IMR-90 (cell line): ENCODE measurements at regions not wholly inside any gene's neighbourhood (a gene's known extent, or its start where the extent isn't known, plus 50 kb on each side); places are given as distances from the start of the nearest gene placed in this dataset.

Experiments
- ATAC-seq: fragments of 200-7000 bp; cut with Tn5 transposase; 2 replicates; pipeline ENCODE4 v1.9.1; 2020; ENCODE audit warnings: low read depth, mild to moderate bottlenecking, moderate library complexity
- BruUV-seq: library from RNA; stranded (reverse); fragments of 400-500 nt; replicated peaks from 2 replicates; lab custom pipeline; 2021; lab: Mats Ljungman, UMichigan
- CTCF ChIA-PET: fragments of 300-600 bp; formaldehyde crosslinking; extraction: SDS; loops from one replicate; lab custom pipeline; 2021; ENCODE audit warnings: antibody characterized with exemption; lab: Yijun Ruan, JAX
- POLR2A ChIA-PET: fragments of 300-600 bp; sonication (Branson Sonifier 250); formaldehyde crosslinking; loops from one replicate; lab custom pipeline; 2022; ENCODE audit warnings: antibody characterized with exemption; ENCODE audit not compliant: unreplicated experiment; lab: Charles Lee
- DNase-seq: peaks from one replicate; pipeline ENCODE4 v3.0.0; 2013
- H2AFZ ChIP-seq: replicated peaks from 2 replicates; pipeline ENCODE3; 2013; ENCODE audit warnings: low read length, mild to moderate bottlenecking; ENCODE audit not compliant: poor library complexity
- H2AK5ac ChIP-seq: 2 replicates; pipeline ENCODE4 v1.6.1; 2013; ENCODE audit warnings: low read depth, low read length, inconsistent platforms
- H2AK9ac ChIP-seq: replicated peaks from 2 replicates; pipeline ENCODE3; 2013; ENCODE audit warnings: mild to moderate bottlenecking, low read depth, low read length, moderate library complexity; ENCODE audit not compliant: poor library complexity
- H2BK120ac ChIP-seq: 2 replicates; pipeline ENCODE4 v1.6.1; 2013; ENCODE audit warnings: low read depth, low read length, inconsistent platforms
- H2BK15ac ChIP-seq: 3 replicates; pipeline ENCODE4 v1.6.1; 2013; ENCODE audit warnings: low read depth, low read length, inconsistent platforms
- H2BK20ac ChIP-seq: 2 replicates; pipeline ENCODE4 v1.6.1; 2013; ENCODE audit warnings: low read depth, mild to moderate bottlenecking, inconsistent platforms, low read length, moderate library complexity
- H2BK5ac ChIP-seq: 2 replicates; pipeline ENCODE4 v1.6.1; 2013; ENCODE audit warnings: mild to moderate bottlenecking, low read depth, low read length, inconsistent platforms; ENCODE audit not compliant: poor library complexity, severe bottlenecking
- H3K14ac ChIP-seq: replicated peaks from 2 replicates; pipeline ENCODE4 v1.6.1; 2013; ENCODE audit warnings: low read depth, low read length, inconsistent platforms
- H3K18ac ChIP-seq: 2 replicates; pipeline ENCODE4 v1.6.1; 2013; ENCODE audit warnings: low read depth, low read length, control low read depth
- H3K23ac ChIP-seq: 2 replicates; pipeline ENCODE4 v1.6.1; 2013; ENCODE audit warnings: low read depth, low read length, inconsistent platforms
- H3K27ac ChIP-seq: 2 replicates; pipeline ENCODE4 v1.5.1; 2013; ENCODE audit warnings: mild to moderate bottlenecking, control low read depth, low read length; ENCODE audit not compliant: insufficient read depth
- H3K27me3 ChIP-seq: 2 replicates; pipeline ENCODE4 v1.6.1; 2013; ENCODE audit warnings: low read length; ENCODE audit not compliant: control insufficient read depth, insufficient read depth
- H3K36me3 ChIP-seq: 2 replicates; pipeline ENCODE4 v1.6.1; 2013; ENCODE audit warnings: low read length, mixed read lengths; ENCODE audit not compliant: control insufficient read depth, insufficient read depth
- H3K4ac ChIP-seq: 2 replicates; pipeline ENCODE4 v1.6.1; 2013; ENCODE audit warnings: low read depth, low read length, inconsistent platforms
- H3K4me1 ChIP-seq: 2 replicates; pipeline ENCODE4 v1.6.1; 2013; ENCODE audit warnings: low read length, mixed read lengths; ENCODE audit not compliant: control insufficient read depth, insufficient read depth
- H3K4me2 ChIP-seq: 2 replicates; pipeline ENCODE4 v1.6.1; 2013; ENCODE audit warnings: low read depth, mild to moderate bottlenecking, control low read depth, low read length, moderate library complexity
- H3K4me3 ChIP-seq: 2 replicates; pipeline ENCODE4 v1.5.1; 2013; ENCODE audit warnings: low read depth, mild to moderate bottlenecking, control low read depth, low read length, moderate library complexity; ENCODE audit not compliant: insufficient read depth
- H3K56ac ChIP-seq: 2 replicates; pipeline ENCODE4 v1.6.1; 2013; ENCODE audit warnings: low read length, inconsistent platforms; ENCODE audit not compliant: insufficient read depth; ENCODE audit errors: extremely low read depth
- H3K79me1 ChIP-seq, 2 experiments: 2 replicates each; pipeline ENCODE4 v1.6.1; 2013; ENCODE audit warnings: low read length in 2 of 2, inconsistent platforms in 1 of 2, low read depth in 1 of 2
- H3K9ac ChIP-seq: 2 replicates; pipeline ENCODE4 v1.6.1; 2013; ENCODE audit warnings: low read depth, low read length, control low read depth
- H3K9me1 ChIP-seq: 2 replicates; pipeline ENCODE4 v1.6.1; 2013; ENCODE audit warnings: low read length, inconsistent platforms; ENCODE audit not compliant: insufficient read depth
- H3K9me3 ChIP-seq: 2 replicates; pipeline ENCODE4 v1.6.1; 2013; ENCODE audit warnings: low read length; ENCODE audit not compliant: control insufficient read depth, insufficient read depth
- H4K20me1 ChIP-seq: 2 replicates; pipeline ENCODE4 v1.6.1; 2013; ENCODE audit warnings: low read length, inconsistent platforms; ENCODE audit not compliant: insufficient read depth
- H4K5ac ChIP-seq: 2 replicates; pipeline ENCODE4 v1.6.1; 2013; ENCODE audit warnings: mild to moderate bottlenecking, low read depth, low read length, control low read depth
- H4K8ac ChIP-seq, 2 experiments: 2 replicates each; pipeline ENCODE4 v1.6.1; 2013; ENCODE audit warnings: low read depth in 2 of 2, low read length in 2 of 2, control low read depth in 1 of 2, inconsistent platforms in 1 of 2
- H4K91ac ChIP-seq: 2 replicates; pipeline ENCODE4 v1.6.1; 2013; ENCODE audit warnings: low read depth, low read length, inconsistent platforms; ENCODE audit not compliant: insufficient read depth
- BHLHE40 ChIP-seq: fragments of 150-350 bp; IDR thresholded peaks from 2 replicates; pipeline ENCODE4 v1.6.1; 2016; ENCODE audit warnings: mild to moderate bottlenecking, low read depth, low read length
- CEBPB ChIP-seq: IDR thresholded peaks from 2 replicates; pipeline ENCODE4 v1.6.1; 2012; ENCODE audit warnings: low read depth, low read length, improper control_type of control experiment
- MAFK ChIP-seq: IDR thresholded peaks from 2 replicates; pipeline ENCODE4 v1.6.1; 2012; ENCODE audit warnings: low read depth, low read length, improper control_type of control experiment
- MAZ ChIP-seq: IDR thresholded peaks from 2 replicates; pipeline ENCODE4 v1.6.1; 2012; ENCODE audit warnings: low read depth, mild to moderate bottlenecking, low read length, improper control_type of control experiment, moderate library complexity, borderline replicate concordance
- MXI1 ChIP-seq: IDR thresholded peaks from 2 replicates; pipeline ENCODE4 v1.6.1; 2012; ENCODE audit warnings: low read depth, mild to moderate bottlenecking, low read length, moderate library complexity, borderline replicate concordance
- NFE2L2 ChIP-seq: fragments of 150-350 bp; IDR thresholded peaks from 2 replicates; pipeline ENCODE4 v1.6.1; 2016; ENCODE audit warnings: low read depth, mild to moderate bottlenecking, low read length
- POLR2A ChIP-seq: IDR thresholded peaks from 2 replicates; pipeline ENCODE4 v1.6.1; 2012; ENCODE audit warnings: mild to moderate bottlenecking, low read depth, low read length
- RAD21 ChIP-seq: IDR thresholded peaks from 2 replicates; pipeline ENCODE4 v1.6.1; 2012; ENCODE audit warnings: low read length, improper control_type of control experiment
- SMC3 ChIP-seq: fragments of 150-350 bp; IDR thresholded peaks from 2 replicates; pipeline ENCODE4 v1.6.1; 2016; ENCODE audit warnings: low read depth, mild to moderate bottlenecking, antibody characterized with exemption, low read length, moderate library complexity
- WGBS, 2 experiments: methylation state at CpG; one replicate each; pipeline versions ENCODE4 v1.1.5 to v1.1.7; 2013; ENCODE audit warnings: missing lambda C conversion rate in 2 of 2; ENCODE audit not compliant: insufficient read length in 1 of 2; ENCODE audit errors: extremely low coverage in 2 of 2; 5-methylcytosine and 5-hydroxymethylcytosine counted together
- dilution Hi-C: fragments of 300-500 bp; cut with HindIII; formaldehyde crosslinking; loops from one replicate; pipeline ENCODE4 v1.14.3; 2018; ENCODE audit warnings: low sequenced_read_pairs; ENCODE audit not compliant: unreplicated experiment
- in situ Hi-C: fragments of 300-500 bp; cut with MboI; formaldehyde crosslinking; loops from 3 replicates; pipeline ENCODE4 v1.14.3; 2019; ENCODE audit warnings: low sequenced_read_pairs, inconsistent platforms, mixed read lengths
- intact Hi-C: fragments of 100-400 bp; cut with micrococcal nuclease; formaldehyde crosslinking; loops from 2 replicates; pipeline ENCODE4 v1.10.0; 2022
- TF ChIP-seq, protein P1 (sequence below): conservative IDR thresholded peaks from 2 replicates; pipeline ENCODE4 v1.5.1; 2012; ENCODE audit warnings: mild to moderate bottlenecking, low read depth, low read length, improper control_type of control experiment
- TF ChIP-seq, protein P2 (sequence below): fragments of 150-350 bp; IDR thresholded peaks from 2 replicates; pipeline ENCODE4 v1.6.1; 2016; ENCODE audit warnings: low read depth, mild to moderate bottlenecking, low read length, moderate library complexity, borderline replicate concordance

DNA sequence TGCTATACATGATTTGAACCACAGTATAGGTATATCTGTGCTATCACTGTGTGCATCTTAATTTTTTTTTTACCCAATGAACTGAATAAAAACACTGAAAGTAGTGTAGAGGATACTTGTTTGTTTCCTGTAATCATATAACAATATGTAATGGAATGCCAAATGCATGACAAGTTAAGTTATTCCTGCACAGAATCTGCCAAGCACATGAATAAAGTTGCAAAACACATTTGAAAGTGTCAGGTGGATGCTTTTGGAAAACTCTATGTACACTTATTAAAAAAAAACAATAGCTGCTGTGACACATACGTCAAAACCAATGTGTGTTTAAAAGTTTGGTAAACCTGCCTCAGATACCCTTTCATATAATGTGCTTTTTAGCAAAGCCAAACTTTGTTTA lies 1638.1 kb upstream of the SEL1L start:
- ATAC-seq (no peak), DNase-seq (no peak)
- no peaks in the 10 kb centered on the region for H3K4me1 ChIP-seq
- H3K4me3 ChIP-seq = no peak overlapping the region
- H3K18ac ChIP-seq = no peak overlapping the region
- no peak overlapping the region for H2AFZ ChIP-seq
- no TSS peak for BruUV-seq
- no peak overlapping the region for H3K14ac ChIP-seq
- no peak overlapping the region for H3K4me2 ChIP-seq
- no peak overlapping the region for H2AK5ac ChIP-seq
- no peak overlapping the region for H2AK9ac ChIP-seq
- no peak for TF ChIP-seq NFE2L2
- TF ChIP-seq MAZ = no peak
- no peak for TF ChIP-seq RAD21
- TF ChIP-seq MAFK = no peak
- TF ChIP-seq SMC3 = no peak
- TF ChIP-seq BHLHE40 = no peak
- no peak for TF ChIP-seq POLR2A
- TF ChIP-seq, protein P1, sequence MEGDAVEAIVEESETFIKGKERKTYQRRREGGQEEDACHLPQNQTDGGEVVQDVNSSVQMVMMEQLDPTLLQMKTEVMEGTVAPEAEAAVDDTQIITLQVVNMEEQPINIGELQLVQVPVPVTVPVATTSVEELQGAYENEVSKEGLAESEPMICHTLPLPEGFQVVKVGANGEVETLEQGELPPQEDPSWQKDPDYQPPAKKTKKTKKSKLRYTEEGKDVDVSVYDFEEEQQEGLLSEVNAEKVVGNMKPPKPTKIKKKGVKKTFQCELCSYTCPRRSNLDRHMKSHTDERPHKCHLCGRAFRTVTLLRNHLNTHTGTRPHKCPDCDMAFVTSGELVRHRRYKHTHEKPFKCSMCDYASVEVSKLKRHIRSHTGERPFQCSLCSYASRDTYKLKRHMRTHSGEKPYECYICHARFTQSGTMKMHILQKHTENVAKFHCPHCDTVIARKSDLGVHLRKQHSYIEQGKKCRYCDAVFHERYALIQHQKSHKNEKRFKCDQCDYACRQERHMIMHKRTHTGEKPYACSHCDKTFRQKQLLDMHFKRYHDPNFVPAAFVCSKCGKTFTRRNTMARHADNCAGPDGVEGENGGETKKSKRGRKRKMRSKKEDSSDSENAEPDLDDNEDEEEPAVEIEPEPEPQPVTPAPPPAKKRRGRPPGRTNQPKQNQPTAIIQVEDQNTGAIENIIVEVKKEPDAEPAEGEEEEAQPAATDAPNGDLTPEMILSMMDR = no peak
- TF ChIP-seq, protein P2, sequence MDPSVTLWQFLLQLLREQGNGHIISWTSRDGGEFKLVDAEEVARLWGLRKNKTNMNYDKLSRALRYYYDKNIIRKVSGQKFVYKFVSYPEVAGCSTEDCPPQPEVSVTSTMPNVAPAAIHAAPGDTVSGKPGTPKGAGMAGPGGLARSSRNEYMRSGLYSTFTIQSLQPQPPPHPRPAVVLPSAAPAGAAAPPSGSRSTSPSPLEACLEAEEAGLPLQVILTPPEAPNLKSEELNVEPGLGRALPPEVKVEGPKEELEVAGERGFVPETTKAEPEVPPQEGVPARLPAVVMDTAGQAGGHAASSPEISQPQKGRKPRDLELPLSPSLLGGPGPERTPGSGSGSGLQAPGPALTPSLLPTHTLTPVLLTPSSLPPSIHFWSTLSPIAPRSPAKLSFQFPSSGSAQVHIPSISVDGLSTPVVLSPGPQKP = no peak
- TF ChIP-seq CEBPB = no peak
- no peak for TF ChIP-seq MXI1
- dilution Hi-C loops = no loop called here
- in situ Hi-C loops = no loop called here
- ChIA-PET POLR2A (no interaction called here), CTCF (no interaction called here)
- H3K9me1 ChIP-seq = peaks cover 4% of the 10 kb centered on the region; the same call in 1 of the 2 replicates
- H2BK20ac ChIP-seq = no peak overlapping the region
- no peak overlapping the region for H3K56ac ChIP-seq
- no peak overlapping the region for H2BK120ac ChIP-seq
- WGBS, 2 experiments = no CpG with 5 or more reads among the region's 1 CpG
- no peak overlapping the region for H3K9ac ChIP-seq
- no peak overlapping the region for H2BK15ac ChIP-seq
- H3K9me3 ChIP-seq = no peaks in the 10 kb centered on the region
- H3K27ac ChIP-seq = no peak overlapping the region
- no peak overlapping the region for H3K4ac ChIP-seq
- H3K23ac ChIP-seq = no peak overlapping the region
- no peak overlapping the region for H4K5ac ChIP-seq
- intact Hi-C loops = no loop called here
- H4K91ac ChIP-seq = no peak overlapping the region
- no peaks in the 10 kb centered on the region for H3K27me3 ChIP-seq
- H3K79me1 ChIP-seq = no peaks in the 10 kb centered on the region
- no peak overlapping the region for H4K8ac ChIP-seq
- no peaks in the 10 kb centered on the region for H4K20me1 ChIP-seq
- H3K36me3 ChIP-seq = no peaks in the 10 kb centered on the region
- H2BK5ac ChIP-seq = no peak overlapping the region
